Panc1 (cell line): ENCODE measurements at regions not wholly inside any gene's neighbourhood (a gene's known extent, or its start where the extent isn't known, plus 50 kb on each side); places are given as distances from the start of the nearest gene placed in this dataset.

Experiments
- ATAC-seq: fragments of 200-7000 bp; cut with Tn5 transposase; 2 replicates; pipeline ENCODE4 v1.9.1; 2020; ENCODE audit warnings: mild to moderate bottlenecking, moderate library complexity
- BruUV-seq: library from RNA; stranded (reverse); fragments of 400-500 nt; replicated peaks from 2 replicates; lab custom pipeline; 2021; lab: Mats Ljungman, UMichigan
- CTCF ChIA-PET: fragments of 300-600 bp; sonication (Branson Sonifier 250); formaldehyde crosslinking; loops from one replicate; lab custom pipeline; 2022; ENCODE audit warnings: antibody characterized with exemption; lab: Charles Lee
- POLR2A ChIA-PET: fragments of 300-600 bp; sonication (Branson Sonifier 250); formaldehyde crosslinking; loops from one replicate; lab custom pipeline; 2022; ENCODE audit warnings: antibody characterized with exemption; lab: Charles Lee
- DNase-seq: peaks from one replicate; pipeline ENCODE4 v3.0.0-alpha.2; 2010; ENCODE audit warnings: low read depth, low spot score
- H3K27ac ChIP-seq: 2 replicates; pipeline ENCODE4 v1.5.1; 2011; ENCODE audit warnings: mild to moderate bottlenecking, low read length, inconsistent platforms
- H3K27me3 ChIP-seq: fragments of 200-500 bp; sonication (Bioruptor generic); 2 replicates; pipeline ENCODE4 v1.6.0; 2014; ENCODE audit warnings: low read length, inconsistent platforms; ENCODE audit not compliant: control insufficient read depth, insufficient read depth
- H3K36me3 ChIP-seq: fragments of 200-500 bp; sonication (Bioruptor generic); 2 replicates; pipeline ENCODE4 v1.5.1; 2014; ENCODE audit warnings: inconsistent platforms, mild to moderate bottlenecking, low read length, moderate library complexity; ENCODE audit not compliant: control insufficient read depth, insufficient read depth
- H3K4me1 ChIP-seq: 2 replicates; pipeline ENCODE4 v1.5.1; 2011; ENCODE audit warnings: inconsistent platforms, mild to moderate bottlenecking, low read length, moderate library complexity; ENCODE audit not compliant: control insufficient read depth, insufficient read depth
- H3K4me3 ChIP-seq, 2 experiments: 2 replicates each; pipeline ENCODE4 v1.5.1; 2011 to 2012; ENCODE audit warnings: low read depth in 2 of 2, low read length in 2 of 2, mild to moderate bottlenecking in 2 of 2, inconsistent platforms in 1 of 2, moderate library complexity in 1 of 2
- H3K9me3 ChIP-seq: fragments of 200-500 bp; sonication (Bioruptor generic); 2 replicates; pipeline ENCODE4 v1.5.1; 2014; ENCODE audit warnings: low read depth, mild to moderate bottlenecking, inconsistent platforms, low read length, moderate library complexity; ENCODE audit not compliant: control insufficient read depth, insufficient read depth
- POLR2AphosphoS5 ChIP-seq: IDR thresholded peaks from 2 replicates; pipeline ENCODE4 v1.6.1; 2012; ENCODE audit warnings: mild to moderate bottlenecking, low read depth, low read length, moderate library complexity
- SIN3A ChIP-seq: IDR thresholded peaks from 2 replicates; pipeline ENCODE4 v1.6.1; 2012; ENCODE audit warnings: low read depth, mild to moderate bottlenecking, low read length, moderate library complexity, borderline replicate concordance; ENCODE audit not compliant: insufficient read depth
- TCF7L2 ChIP-seq: IDR thresholded peaks from 2 replicates; pipeline ENCODE4 v1.6.1; 2011; ENCODE audit warnings: mild to moderate bottlenecking, low read depth, low read length, inconsistent platforms
- in situ Hi-C: cut with HindIII; loops from 2 replicates; pipeline ENCODE4 v1.10.0; 2016; ENCODE audit warnings: low sequenced_read_pairs, low pct_unique_long_range_greater_than_20kb
- intact Hi-C: fragments of 100-400 bp; cut with micrococcal nuclease; formaldehyde crosslinking; loops from one replicate; pipeline ENCODE4 v1.10.0; 2022; ENCODE audit not compliant: unreplicated experiment
- TF ChIP-seq, protein P1 (sequence below): fragments of 450-650 bp; IDR thresholded peaks from 2 replicates; pipeline ENCODE4 v1.5.1; 2017; ENCODE audit warnings: mild to moderate bottlenecking
- TF ChIP-seq, protein P2 (sequence below), 2 experiments: IDR thresholded peaks; 2 replicates each; pipeline ENCODE4 v1.6.1; 2011 to 2012; ENCODE audit warnings: low read depth in 2 of 2, control low read depth in 1 of 2, low read length in 1 of 2, mild to moderate bottlenecking in 1 of 2, moderate library complexity in 1 of 2; ENCODE audit not compliant: insufficient read depth in 1 of 2

DNA sequence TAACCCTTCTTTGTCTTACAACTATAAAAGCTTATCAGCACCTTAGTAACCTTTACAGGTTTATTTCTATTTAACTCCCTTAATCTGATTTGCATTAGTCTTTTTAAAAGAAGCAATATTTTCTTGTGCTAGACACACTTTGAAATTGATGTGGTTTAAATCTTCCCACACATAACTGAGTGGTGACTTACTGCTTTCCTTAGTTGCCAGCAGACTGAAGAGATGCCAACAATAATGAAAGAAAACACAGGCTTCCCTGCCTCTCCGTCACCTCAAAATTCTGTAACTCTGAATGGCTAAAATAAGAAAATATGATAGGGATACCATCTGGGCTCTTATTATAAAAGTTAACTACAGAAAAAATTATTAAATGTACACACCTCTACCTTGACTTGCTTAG is 196.8 kb downstream of the PTBP2 start:
- no TSS peak for BruUV-seq
- TF ChIP-seq, protein P1, sequence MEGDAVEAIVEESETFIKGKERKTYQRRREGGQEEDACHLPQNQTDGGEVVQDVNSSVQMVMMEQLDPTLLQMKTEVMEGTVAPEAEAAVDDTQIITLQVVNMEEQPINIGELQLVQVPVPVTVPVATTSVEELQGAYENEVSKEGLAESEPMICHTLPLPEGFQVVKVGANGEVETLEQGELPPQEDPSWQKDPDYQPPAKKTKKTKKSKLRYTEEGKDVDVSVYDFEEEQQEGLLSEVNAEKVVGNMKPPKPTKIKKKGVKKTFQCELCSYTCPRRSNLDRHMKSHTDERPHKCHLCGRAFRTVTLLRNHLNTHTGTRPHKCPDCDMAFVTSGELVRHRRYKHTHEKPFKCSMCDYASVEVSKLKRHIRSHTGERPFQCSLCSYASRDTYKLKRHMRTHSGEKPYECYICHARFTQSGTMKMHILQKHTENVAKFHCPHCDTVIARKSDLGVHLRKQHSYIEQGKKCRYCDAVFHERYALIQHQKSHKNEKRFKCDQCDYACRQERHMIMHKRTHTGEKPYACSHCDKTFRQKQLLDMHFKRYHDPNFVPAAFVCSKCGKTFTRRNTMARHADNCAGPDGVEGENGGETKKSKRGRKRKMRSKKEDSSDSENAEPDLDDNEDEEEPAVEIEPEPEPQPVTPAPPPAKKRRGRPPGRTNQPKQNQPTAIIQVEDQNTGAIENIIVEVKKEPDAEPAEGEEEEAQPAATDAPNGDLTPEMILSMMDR, result no peak
- no peak for TF ChIP-seq POLR2AphosphoS5
- DNase-seq (no peak), ATAC-seq (no peak)
- H3K4me3 ChIP-seq, result no peak overlapping the region
- POLR2A ChIA-PET, result no interaction called here
- CTCF ChIA-PET, result no interaction called here
- in situ Hi-C loops (no loop called here), intact Hi-C loops (no loop called here)
- H3K36me3 ChIP-seq, result no peaks in the 10 kb centered on the region
- H3K27ac ChIP-seq, result no peak overlapping the region
- no peaks in the 10 kb centered on the region for H3K4me1 ChIP-seq
- peaks cover 2% of the 10 kb centered on the region; the same call in 1 of the 2 replicates for H3K9me3 ChIP-seq
- H3K27me3 ChIP-seq, result no peaks in the 10 kb centered on the region

DNA sequence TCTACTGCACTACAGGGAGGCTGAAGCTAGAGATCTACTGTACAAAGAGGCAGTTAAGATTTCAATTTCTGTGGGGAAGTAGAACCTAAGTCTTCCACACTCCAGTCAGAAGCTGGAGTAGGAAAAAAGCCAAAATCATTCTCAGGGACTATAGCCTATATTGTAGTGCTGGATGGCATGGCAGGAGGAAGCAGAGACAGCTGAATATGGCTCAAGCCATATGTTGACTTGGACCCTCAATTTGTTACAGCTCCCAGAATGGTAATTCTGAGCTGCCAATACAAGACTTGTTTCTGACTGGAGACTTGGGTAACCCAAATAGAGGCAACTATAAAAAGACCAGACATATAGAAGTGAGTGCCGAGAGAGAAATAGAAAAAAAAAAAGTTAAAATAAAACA is 200.6 kb downstream of the PTBP2 start:
- TF ChIP-seq TCF7L2 (no peak), SIN3A (no peak), POLR2AphosphoS5 (no peak)
- TF ChIP-seq, protein P2, sequence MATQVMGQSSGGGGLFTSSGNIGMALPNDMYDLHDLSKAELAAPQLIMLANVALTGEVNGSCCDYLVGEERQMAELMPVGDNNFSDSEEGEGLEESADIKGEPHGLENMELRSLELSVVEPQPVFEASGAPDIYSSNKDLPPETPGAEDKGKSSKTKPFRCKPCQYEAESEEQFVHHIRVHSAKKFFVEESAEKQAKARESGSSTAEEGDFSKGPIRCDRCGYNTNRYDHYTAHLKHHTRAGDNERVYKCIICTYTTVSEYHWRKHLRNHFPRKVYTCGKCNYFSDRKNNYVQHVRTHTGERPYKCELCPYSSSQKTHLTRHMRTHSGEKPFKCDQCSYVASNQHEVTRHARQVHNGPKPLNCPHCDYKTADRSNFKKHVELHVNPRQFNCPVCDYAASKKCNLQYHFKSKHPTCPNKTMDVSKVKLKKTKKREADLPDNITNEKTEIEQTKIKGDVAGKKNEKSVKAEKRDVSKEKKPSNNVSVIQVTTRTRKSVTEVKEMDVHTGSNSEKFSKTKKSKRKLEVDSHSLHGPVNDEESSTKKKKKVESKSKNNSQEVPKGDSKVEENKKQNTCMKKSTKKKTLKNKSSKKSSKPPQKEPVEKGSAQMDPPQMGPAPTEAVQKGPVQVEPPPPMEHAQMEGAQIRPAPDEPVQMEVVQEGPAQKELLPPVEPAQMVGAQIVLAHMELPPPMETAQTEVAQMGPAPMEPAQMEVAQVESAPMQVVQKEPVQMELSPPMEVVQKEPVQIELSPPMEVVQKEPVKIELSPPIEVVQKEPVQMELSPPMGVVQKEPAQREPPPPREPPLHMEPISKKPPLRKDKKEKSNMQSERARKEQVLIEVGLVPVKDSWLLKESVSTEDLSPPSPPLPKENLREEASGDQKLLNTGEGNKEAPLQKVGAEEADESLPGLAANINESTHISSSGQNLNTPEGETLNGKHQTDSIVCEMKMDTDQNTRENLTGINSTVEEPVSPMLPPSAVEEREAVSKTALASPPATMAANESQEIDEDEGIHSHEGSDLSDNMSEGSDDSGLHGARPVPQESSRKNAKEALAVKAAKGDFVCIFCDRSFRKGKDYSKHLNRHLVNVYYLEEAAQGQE (IDR thresholded peaks at IDR 0.05; ENCODE audit: insufficient read depth in 1 of 2, low read depth in 2 of 2, low read length in 1 of 2), result no peak
- TF ChIP-seq, protein P1, result no peak
- Histone ChIP-seq H3K4me1 (no peaks in the 10 kb centered on the region), H3K4me3 (no peak overlapping the region), H3K27me3 (no peaks in the 10 kb centered on the region), H3K36me3 (no peaks in the 10 kb centered on the region), H3K9me3 (peaks cover 6% of the 10 kb centered on the region; the same call in 1 of the 2 replicates), H3K27ac (no peak overlapping the region)
- intact Hi-C loops (no loop called here), in situ Hi-C loops (no loop called here)
- no peak for ATAC-seq
- ChIA-PET POLR2A (no interaction called here), CTCF (no interaction called here)
- DNase-seq, result no peak
- no TSS peak for BruUV-seq

DNA sequence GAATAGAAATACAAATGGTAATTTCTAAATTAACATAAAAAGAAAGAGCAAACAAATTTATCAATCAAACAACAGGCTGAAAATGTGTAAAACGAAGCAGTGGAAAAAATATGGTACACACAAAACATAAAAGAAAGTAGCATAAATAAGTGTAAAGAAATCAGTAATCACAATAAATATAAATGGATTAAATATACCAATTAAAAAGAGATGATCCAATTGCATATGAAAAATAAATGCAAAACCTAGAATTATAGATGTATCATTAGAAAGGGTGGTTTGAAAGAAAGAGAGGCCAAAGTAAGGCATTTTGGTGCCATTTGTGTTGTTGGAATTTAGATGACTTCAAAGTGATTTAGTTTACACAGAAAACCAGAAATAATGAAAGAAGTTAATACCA is 202.2 kb downstream of the PTBP2 start:
- TF ChIP-seq POLR2AphosphoS5 (no peak), SIN3A (no peak), TCF7L2 (no peak)
- TF ChIP-seq, protein P2 (IDR thresholded peaks at IDR 0.05; ENCODE audit: insufficient read depth in 1 of 2, low read depth in 2 of 2, low read length in 1 of 2), result no peak
- TF ChIP-seq, protein P1, result no peak
- Histone ChIP-seq H3K27ac (no peak overlapping the region), H3K9me3 (peaks cover 6% of the 10 kb centered on the region; the same call in 1 of the 2 replicates), H3K4me3 (no peak overlapping the region), H3K36me3 (no peaks in the 10 kb centered on the region), H3K27me3 (no peaks in the 10 kb centered on the region), H3K4me1 (no peaks in the 10 kb centered on the region)
- ATAC-seq (no peak), DNase-seq (no peak)
- in situ Hi-C loops (no loop called here), intact Hi-C loops (no loop called here)
- no TSS peak for BruUV-seq
- ChIA-PET CTCF (no interaction called here), POLR2A (no interaction called here)
